ENCODE measurements at regions not wholly inside any gene's neighbourhood (a gene's known extent, or its start where the extent isn't known, plus 50 kb on each side); places are given as distances from the start of the nearest gene placed in this dataset.
"Not testable (repeated sequence)": the region's sequence is repeated elsewhere in the genome, so short reads cannot be mapped to it uniquely, and the experiment has no call there.

GRCh38 chr1:172793823-172794222, 134.9 kb downstream of the FASLG start:
- in situ Hi-C loops (cut with HindIII; ENCODE audit: low sequenced_read_pairs) = no loop called here

- in situ Hi-C loops (cut with HindIII; ENCODE audit: low sequenced_read_pairs) = no loop called here
These were observed 136.8 kb downstream of the FASLG start for GRCh38 chr1:172795741-172796140.

- in situ Hi-C loops (cut with HindIII; ENCODE audit: low sequenced_read_pairs) = not testable (repeated sequence)
These were observed 140.9 kb downstream of the FASLG start for GRCh38 chr1:172799804-172800203.

DNA sequence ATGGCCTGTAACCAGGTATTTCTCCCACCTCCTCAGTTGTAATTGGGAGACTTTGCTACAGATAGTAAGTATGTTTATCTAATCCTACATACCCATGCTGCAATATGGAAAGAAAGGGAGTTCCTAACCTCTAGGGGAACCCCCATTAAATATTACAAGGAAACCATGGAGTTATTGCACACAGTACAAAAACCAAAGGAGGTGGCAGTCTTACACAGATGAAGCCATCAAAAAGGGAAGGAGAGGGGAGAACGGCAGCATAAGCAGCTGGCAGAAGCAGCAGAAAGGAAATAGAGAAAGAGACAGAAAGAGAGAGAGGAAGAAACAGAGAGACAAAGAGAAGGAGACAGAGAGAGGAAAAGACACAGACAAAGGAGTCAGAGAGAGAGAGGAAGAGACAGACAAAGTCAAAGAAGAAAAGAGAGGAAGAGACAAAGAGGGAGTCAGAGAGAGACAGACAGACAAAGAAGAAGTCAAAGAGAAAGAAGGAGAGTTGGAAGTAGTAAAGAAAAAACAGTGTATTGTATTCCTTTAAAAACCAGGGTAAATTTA, 142.9 kb downstream of the FASLG start:
- in situ Hi-C loops (cut with HindIII; ENCODE audit: low sequenced_read_pairs) = no loop called here

- in situ Hi-C loops (cut with HindIII; ENCODE audit: low sequenced_read_pairs) = no loop called here
These were observed 150.8 kb downstream of the FASLG start for GRCh38 chr1:172809750-172810149.

DNA sequence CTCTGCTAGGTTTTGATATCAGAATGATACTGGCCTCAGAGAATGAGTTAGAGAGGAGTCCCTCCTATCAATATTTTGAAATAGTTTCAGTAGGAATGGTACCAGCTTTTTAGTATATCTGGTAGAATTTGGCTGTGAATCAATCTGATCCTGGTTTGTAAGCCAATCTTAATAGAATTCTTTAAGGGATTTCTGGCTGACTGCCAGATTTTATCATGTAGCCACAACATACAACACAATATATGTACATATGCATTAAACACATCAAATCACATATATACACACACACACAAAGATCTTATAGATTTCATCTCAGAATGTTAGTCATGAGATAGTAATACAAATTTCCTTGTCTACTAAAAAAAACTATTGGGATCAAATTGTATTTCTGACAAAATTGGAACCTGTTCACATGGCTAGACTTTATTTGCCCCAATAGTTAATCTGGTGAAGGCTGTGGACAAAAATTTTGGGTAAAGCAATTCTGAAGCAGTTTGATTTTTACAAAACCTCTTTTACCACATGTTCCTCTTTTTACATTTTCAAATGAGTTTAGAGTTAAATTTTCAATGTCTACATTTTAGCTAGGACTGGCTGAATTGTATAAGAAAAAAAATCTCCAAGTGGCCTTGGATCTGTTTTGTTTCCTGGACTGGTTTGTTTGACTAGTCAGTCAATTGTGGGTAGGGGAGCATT, 151.7 kb downstream of the FASLG start:
- in situ Hi-C loops (cut with HindIII; ENCODE audit: low sequenced_read_pairs) = no loop called here

DNA sequence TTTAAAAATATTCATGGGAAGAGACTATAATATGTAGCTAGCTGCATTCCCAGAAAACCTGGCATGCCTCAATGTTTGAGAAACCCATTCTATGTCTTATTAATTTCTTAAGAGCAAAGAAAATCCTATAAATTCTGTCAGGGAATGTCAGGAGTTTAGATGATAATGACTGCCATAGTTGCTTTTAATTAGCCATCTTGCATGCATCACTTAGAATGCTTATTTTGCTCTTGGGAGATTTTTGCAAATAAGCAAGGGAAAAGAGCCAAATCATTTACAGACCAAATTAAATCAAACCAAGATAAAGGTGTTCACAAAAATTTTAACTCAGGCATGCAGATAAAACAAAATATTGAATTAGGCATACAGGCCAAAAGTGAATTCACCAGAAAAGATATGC, 152.8 kb downstream of the FASLG start:
- in situ Hi-C loops (cut with HindIII; ENCODE audit: low sequenced_read_pairs) = no loop called here

GRCh38 chr1:172812118-172812517, 153.2 kb downstream of the FASLG start:
- in situ Hi-C loops (cut with HindIII; ENCODE audit: low sequenced_read_pairs) = no loop called here

GRCh38 chr1:172813330-172813729, 154.4 kb downstream of the FASLG start:
- in situ Hi-C loops (cut with HindIII; ENCODE audit: low sequenced_read_pairs) = no loop called here

GRCh38 chr1:172814428-172814827, 155.5 kb downstream of the FASLG start:
- in situ Hi-C loops (cut with HindIII; ENCODE audit: low sequenced_read_pairs) = no loop called here

DNA sequence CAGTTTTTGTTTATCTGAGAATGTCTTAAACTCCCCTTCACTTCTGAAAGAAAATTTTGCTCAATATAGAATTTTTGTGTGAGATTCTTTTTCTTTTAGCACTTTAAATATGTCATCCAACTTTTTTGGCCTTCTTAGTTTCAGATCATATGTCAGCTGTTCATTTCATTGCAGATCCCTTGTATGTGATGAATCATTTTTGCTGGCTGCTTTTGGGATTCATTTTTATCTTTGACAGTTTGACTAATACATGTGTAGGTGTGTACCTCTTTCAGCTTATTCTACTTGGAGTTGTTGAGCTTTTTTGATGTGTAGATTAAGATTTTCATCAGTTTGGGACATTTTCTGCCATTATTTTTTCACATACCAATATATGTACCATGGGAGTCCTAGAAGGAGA, 156.8 kb downstream of the FASLG start:
- in situ Hi-C loops (cut with HindIII; ENCODE audit: low sequenced_read_pairs) = no loop called here

DNA sequence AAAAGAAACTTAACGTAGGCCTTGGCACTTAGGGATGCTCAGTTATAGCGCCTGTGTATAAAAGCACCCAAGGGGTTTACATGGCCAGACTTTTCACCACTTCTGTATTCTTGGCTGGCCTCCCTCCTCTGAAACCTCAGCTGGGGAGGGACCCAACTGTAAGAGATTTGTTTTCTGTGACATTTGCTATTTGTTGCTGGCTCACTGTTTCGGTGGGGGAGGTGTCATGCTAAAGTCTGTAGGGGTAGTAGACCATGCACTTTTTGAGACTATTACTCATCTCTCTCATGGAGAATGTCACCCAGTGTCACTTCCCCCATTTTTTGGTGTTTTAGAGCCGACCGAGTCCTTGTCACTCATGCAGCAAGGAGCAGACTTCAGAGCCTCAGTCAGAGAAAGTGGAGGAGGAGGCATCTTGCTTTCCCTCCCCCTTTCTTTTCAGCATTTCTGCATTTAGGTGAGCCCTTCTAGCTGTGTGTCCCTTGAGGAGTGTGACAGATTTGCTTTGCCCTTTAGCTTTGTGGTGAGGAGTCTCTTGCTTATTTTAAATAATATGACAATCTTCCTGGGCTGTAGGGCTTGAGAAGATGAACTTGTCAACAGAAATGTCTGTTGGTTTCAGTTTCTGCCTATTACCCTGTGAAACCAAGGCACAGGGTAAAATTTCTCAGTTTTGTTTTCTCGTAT, 160.1 kb downstream of the FASLG start:
- in situ Hi-C loops (cut with HindIII; ENCODE audit: low sequenced_read_pairs) = no loop called here

GRCh38 chr1:172820475-172821158, 161.7 kb downstream of the FASLG start:
- in situ Hi-C loops (cut with HindIII; ENCODE audit: low sequenced_read_pairs) = no loop called here

- in situ Hi-C loops (cut with HindIII; ENCODE audit: low sequenced_read_pairs) = no loop called here
These were observed 162.8 kb downstream of the FASLG start for GRCh38 chr1:172821609-172822274.

DNA sequence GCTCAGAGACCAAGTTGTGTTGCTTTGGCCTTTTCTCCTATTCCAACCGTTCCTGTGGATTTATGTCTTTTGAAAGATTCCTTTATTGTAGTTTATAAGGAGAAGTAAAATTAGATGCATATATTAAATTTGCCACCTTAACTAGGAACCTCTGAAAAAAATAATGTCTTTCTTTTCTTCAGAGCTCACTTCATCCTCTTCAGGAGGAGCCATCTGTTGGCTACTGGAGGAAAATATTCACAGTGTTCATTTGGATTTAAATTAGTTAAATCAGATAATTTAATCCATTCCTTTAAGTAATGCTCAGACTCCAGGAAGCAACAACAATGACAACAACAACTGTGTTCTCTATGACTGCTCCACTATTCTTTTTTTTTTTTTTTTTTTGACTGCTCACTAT, 164.0 kb downstream of the FASLG start:
- in situ Hi-C loops (cut with HindIII; ENCODE audit: low sequenced_read_pairs) = no loop called here

GRCh38 chr1:172823534-172823933, 164.6 kb downstream of the FASLG start:
- in situ Hi-C loops (cut with HindIII; ENCODE audit: low sequenced_read_pairs) = no loop called here

GRCh38 chr1:172824209-172824608, 165.3 kb downstream of the FASLG start:
- in situ Hi-C loops (cut with HindIII; ENCODE audit: low sequenced_read_pairs) = no loop called here

DNA sequence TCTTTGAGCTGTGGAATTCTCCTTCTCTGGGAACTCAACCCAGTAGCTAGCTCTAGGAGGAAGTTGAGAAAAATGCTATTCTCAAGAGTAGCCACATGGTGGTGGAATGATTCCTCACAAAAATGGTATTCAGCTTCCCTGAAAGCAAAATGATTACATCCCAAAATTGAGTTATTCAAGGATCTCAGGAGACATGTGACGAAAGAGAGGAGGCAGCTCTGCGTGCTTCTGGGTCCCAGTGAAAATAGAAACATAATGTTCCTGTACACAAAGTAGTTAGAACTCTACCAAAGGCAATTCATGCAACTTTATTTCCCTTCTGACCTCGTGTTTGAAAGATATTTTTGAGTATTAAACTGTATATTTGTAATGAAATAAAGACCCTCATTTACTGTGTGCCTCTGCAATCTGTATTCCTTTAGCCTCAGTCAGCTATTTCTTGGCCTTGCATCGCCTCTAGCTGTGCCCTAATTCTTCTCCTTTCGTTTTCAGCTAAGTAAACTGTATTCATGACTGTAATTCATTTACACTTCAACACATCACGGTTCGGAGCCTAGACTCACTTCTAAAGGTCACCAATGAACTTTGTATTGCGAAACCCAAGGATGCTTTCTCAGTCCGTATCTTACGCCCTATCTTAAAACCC, 167.3 kb downstream of the FASLG start:
- in situ Hi-C loops (cut with HindIII; ENCODE audit: low sequenced_read_pairs) = no loop called here

DNA sequence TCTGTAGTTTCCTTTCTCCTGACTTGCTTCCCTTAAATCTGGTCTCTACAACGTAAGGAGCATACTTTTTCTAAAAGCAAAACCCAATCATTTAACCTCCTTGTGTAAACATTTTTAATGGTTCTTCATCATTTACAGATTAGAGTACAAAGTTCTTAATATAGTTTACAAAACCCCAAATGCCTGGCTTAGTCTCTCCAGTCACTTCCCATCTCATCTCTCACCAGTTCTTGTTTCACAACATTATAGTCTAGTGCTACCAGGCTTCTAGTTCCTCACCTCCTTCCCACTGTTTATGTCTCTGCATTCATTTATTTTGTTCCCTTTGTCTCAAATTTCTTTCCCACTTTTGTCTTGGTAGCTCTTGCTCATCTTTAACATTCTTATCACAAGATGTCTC, 168.4 kb downstream of the FASLG start:
- in situ Hi-C loops (cut with HindIII; ENCODE audit: low sequenced_read_pairs) = no loop called here

DNA sequence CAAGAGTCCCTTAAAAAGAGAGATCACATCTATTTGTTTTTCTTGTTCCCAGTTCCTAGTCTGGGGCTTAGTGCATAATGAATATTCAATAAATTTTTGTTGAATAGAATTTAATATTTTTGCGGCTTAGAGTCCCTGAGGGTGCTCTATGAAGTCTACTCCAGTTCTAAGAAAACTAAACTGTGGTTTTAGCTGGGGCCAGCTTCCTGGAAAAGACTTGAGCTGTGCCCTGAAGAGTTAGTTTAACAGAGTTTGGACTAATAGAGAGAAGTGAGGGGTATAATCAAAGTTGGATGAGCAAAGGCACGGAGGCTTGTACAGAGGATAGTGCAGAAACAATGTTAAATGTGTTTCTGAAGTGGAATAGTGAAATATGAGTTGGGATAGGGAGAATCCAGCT, 168.9 kb downstream of the FASLG start:
- in situ Hi-C loops (cut with HindIII; ENCODE audit: low sequenced_read_pairs) = no loop called here
